Endothelial cell (in vitro differentiated cells): ENCODE measurements at regions not wholly inside any gene's neighbourhood (a gene's known extent, or its start where the extent isn't known, plus 50 kb on each side); places are given as distances from the start of the nearest gene placed in this dataset.

ENCODE experiments used
- DNase-seq: peaks from one replicate; pipeline ENCODE4 v3.0.0; 2021; ENCODE audit warnings: low spot score
- H3K27ac Mint-ChIP-seq: one replicate; pipeline ENCODE4 v1.8.0; 2021; ENCODE audit warnings: mixed read lengths, inconsistent platforms; ENCODE audit not compliant: unreplicated experiment
- H3K27me3 Mint-ChIP-seq: one replicate; pipeline ENCODE4 v1.8.0; 2021; ENCODE audit warnings: mild to moderate bottlenecking, moderate library complexity, mixed read lengths, inconsistent platforms; ENCODE audit not compliant: unreplicated experiment
- H3K36me3 Mint-ChIP-seq: one replicate; pipeline ENCODE4 v1.8.0; 2021; ENCODE audit warnings: mild to moderate bottlenecking, low read depth, mixed read lengths, inconsistent platforms; ENCODE audit not compliant: unreplicated experiment
- H3K4me1 Mint-ChIP-seq: one replicate; pipeline ENCODE4 v1.8.0; 2021; ENCODE audit warnings: mild to moderate bottlenecking, mixed read lengths, inconsistent platforms; ENCODE audit not compliant: unreplicated experiment
- H3K4me3 Mint-ChIP-seq: one replicate; pipeline ENCODE4 v1.8.0; 2021; ENCODE audit warnings: mild to moderate bottlenecking, mixed read lengths, inconsistent platforms; ENCODE audit not compliant: unreplicated experiment
- H3K9me3 Mint-ChIP-seq: one replicate; pipeline ENCODE4 v1.8.0; 2021; ENCODE audit warnings: mixed read lengths, inconsistent platforms; ENCODE audit not compliant: unreplicated experiment
- CTCF ChIP-seq: fragments of 200-600 bp; sonication (generic); IDR thresholded peaks from one replicate; pipeline ENCODE4 v1.5.0; 2021; ENCODE audit warnings: antibody characterized with exemption; ENCODE audit not compliant: unreplicated experiment

- DNase-seq, result no peak
- Mint-ChIP-seq H3K27me3 (peaks cover 2% of the 10 kb centered on the region), H3K9me3 (no peaks in the 10 kb centered on the region), H3K4me1 (no peaks in the 10 kb centered on the region), H3K36me3 (no peaks in the 10 kb centered on the region), H3K27ac (no peak overlapping the region), H3K4me3 (no peak overlapping the region)
- no peak for TF ChIP-seq CTCF
Observed at GRCh38 chr2:147068071-147068470, 776.8 kb upstream of the ACVR2A start.

GRCh38 chr2:147067136-147067535 lies 777.7 kb upstream of the ACVR2A start:
- Mint-ChIP-seq H3K4me3 (no peak overlapping the region), H3K36me3 (no peaks in the 10 kb centered on the region), H3K27ac (no peak overlapping the region), H3K9me3 (no peaks in the 10 kb centered on the region), H3K27me3 (peaks cover 2% of the 10 kb centered on the region), H3K4me1 (no peaks in the 10 kb centered on the region)
- no peak for DNase-seq
- no peak for TF ChIP-seq CTCF

GRCh38 chr2:147062073-147062472 lies 782.8 kb upstream of the ACVR2A start:
- Mint-ChIP-seq H3K4me1 (peaks cover 6% of the 10 kb centered on the region), H3K27me3 (peaks cover 2% of the 10 kb centered on the region), H3K27ac (no peak overlapping the region), H3K9me3 (no peaks in the 10 kb centered on the region), H3K4me3 (no peak overlapping the region), H3K36me3 (no peaks in the 10 kb centered on the region)
- TF ChIP-seq CTCF, result no peak
- no peak for DNase-seq

- no peak for DNase-seq
- H3K27me3 Mint-ChIP-seq, result peaks cover 2% of the 10 kb centered on the region
- no peaks in the 10 kb centered on the region for H3K9me3 Mint-ChIP-seq
- peaks cover 6% of the 10 kb centered on the region for H3K4me1 Mint-ChIP-seq
- no peak overlapping the region for H3K4me3 Mint-ChIP-seq
- TF ChIP-seq CTCF, result no peak
- no peaks in the 10 kb centered on the region for H3K36me3 Mint-ChIP-seq
- H3K27ac Mint-ChIP-seq, result no peak overlapping the region
Observed at GRCh38 chr2:147061269-147061668, 783.6 kb upstream of the ACVR2A start.

- Mint-ChIP-seq H3K4me1 (peaks cover 6% of the 10 kb centered on the region), H3K4me3 (no peak overlapping the region), H3K36me3 (no peaks in the 10 kb centered on the region), H3K9me3 (no peaks in the 10 kb centered on the region), H3K27ac (no peak overlapping the region), H3K27me3 (no peaks in the 10 kb centered on the region)
- DNase-seq, result no peak
- TF ChIP-seq CTCF, result no peak
Observed at GRCh38 chr2:147057892-147058490, 786.8 kb upstream of the ACVR2A start.
